ENCODE measurements at regions not wholly inside any gene's neighbourhood (a gene's known extent, or its start where the extent isn't known, plus 50 kb on each side); places are given as distances from the start of the nearest gene placed in this dataset.

- in situ Hi-C loops (cut with HindIII; ENCODE audit: low sequenced_read_pairs), result no loop called here
Measured at GRCh38 chr6:146957181-146958093, 246.8 kb upstream of the STXBP5 start.

GRCh38 chr6:146961831-146962230 lies 242.4 kb upstream of the STXBP5 start:
- no peak for TF ChIP-seq CTCF (IDR thresholded peaks at IDR 0.05; ENCODE audit: low read depth, low read length)
- in situ Hi-C loops (cut with HindIII; ENCODE audit: low sequenced_read_pairs), result no loop called here

More at GRCh38 chr6:146957181-146958093, 246.8 kb upstream of the STXBP5 start:
- no peak for TF ChIP-seq CTCF (IDR thresholded peaks at IDR 0.05; ENCODE audit: low read depth, low read length)
- no peak overlapping the region for H3K4me3 ChIP-seq (ENCODE audit: low read depth, low read length)
- no peak for DNase-seq (ENCODE audit: low read depth, low spot score)

DNA sequence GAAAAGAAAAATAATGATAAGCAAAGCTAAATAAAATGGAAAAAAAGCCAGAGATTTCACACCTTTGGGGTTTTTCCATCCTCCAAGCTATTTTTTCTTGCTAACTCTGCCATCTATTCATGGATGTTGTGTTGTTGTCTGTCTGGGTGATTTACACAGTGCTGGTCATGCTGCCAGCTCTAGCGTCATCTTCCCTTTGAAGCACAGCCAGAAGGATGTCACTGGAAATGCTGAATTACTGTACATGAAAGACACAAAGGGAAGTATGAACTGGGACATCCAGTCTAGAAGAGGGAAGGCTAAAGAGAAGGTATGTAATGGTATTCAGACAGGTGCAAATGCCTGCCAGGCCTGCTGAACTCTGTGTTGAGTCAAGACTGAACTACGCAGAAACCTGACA lies 241.9 kb upstream of the STXBP5 start:
- no peak for DNase-seq (ENCODE audit: low read depth, low spot score)
- in situ Hi-C loops (cut with HindIII; ENCODE audit: low sequenced_read_pairs), result no loop called here
- H3K4me3 ChIP-seq (ENCODE audit: low read depth, low read length), result no peak overlapping the region
- TF ChIP-seq CTCF (IDR thresholded peaks at IDR 0.05; ENCODE audit: low read depth, low read length), result no peak

More at GRCh38 chr6:146961831-146962230, 242.4 kb upstream of the STXBP5 start:
- no peak for DNase-seq (ENCODE audit: low read depth, low spot score)
- no peak overlapping the region for H3K4me3 ChIP-seq (ENCODE audit: low read depth, low read length)

GRCh38 chr6:146965110-146965689 lies 239.0 kb upstream of the STXBP5 start:
- no peak overlapping the region for H3K4me3 ChIP-seq (ENCODE audit: low read depth, low read length)
- in situ Hi-C loops (cut with HindIII; ENCODE audit: low sequenced_read_pairs), result no loop called here
- no peak for TF ChIP-seq CTCF (IDR thresholded peaks at IDR 0.05; ENCODE audit: low read depth, low read length)
- no peak for DNase-seq (ENCODE audit: low read depth, low spot score)

- no peak overlapping the region for H3K4me3 ChIP-seq (ENCODE audit: low read depth, low read length)
- no peak for TF ChIP-seq CTCF (IDR thresholded peaks at IDR 0.05; ENCODE audit: low read depth, low read length)
- in situ Hi-C loops (cut with HindIII; ENCODE audit: low sequenced_read_pairs), result no loop called here
- peak; percentile 86 for DNase-seq (ENCODE audit: low read depth, low spot score)
Measured at GRCh38 chr6:146968041-146968760, 236.0 kb upstream of the STXBP5 start.

GRCh38 chr6:146972546-146972945 lies 231.7 kb upstream of the STXBP5 start:
- DNase-seq (ENCODE audit: low read depth, low spot score), result no peak
- in situ Hi-C loops (cut with HindIII; ENCODE audit: low sequenced_read_pairs), result no loop called here
- H3K4me3 ChIP-seq (ENCODE audit: low read depth, low read length), result no peak overlapping the region
- TF ChIP-seq CTCF (IDR thresholded peaks at IDR 0.05; ENCODE audit: low read depth, low read length), result no peak
